HG03103 (cell line): ENCODE measurements at regions not wholly inside any gene's neighbourhood (a gene's known extent, or its start where the extent isn't known, plus 50 kb on each side); places are given as distances from the start of the nearest gene placed in this dataset.
A peak's percentile ranks its signal among the peaks of the same experiment; 100 is the strongest.

ENCODE experiments used
- ATAC-seq: cut with Tn5 transposase; IDR thresholded peaks from one replicate; pipeline ENCODE4 v1.9.1; 2021; ENCODE audit warnings: low read depth; ENCODE audit not compliant: unreplicated experiment

DNA sequence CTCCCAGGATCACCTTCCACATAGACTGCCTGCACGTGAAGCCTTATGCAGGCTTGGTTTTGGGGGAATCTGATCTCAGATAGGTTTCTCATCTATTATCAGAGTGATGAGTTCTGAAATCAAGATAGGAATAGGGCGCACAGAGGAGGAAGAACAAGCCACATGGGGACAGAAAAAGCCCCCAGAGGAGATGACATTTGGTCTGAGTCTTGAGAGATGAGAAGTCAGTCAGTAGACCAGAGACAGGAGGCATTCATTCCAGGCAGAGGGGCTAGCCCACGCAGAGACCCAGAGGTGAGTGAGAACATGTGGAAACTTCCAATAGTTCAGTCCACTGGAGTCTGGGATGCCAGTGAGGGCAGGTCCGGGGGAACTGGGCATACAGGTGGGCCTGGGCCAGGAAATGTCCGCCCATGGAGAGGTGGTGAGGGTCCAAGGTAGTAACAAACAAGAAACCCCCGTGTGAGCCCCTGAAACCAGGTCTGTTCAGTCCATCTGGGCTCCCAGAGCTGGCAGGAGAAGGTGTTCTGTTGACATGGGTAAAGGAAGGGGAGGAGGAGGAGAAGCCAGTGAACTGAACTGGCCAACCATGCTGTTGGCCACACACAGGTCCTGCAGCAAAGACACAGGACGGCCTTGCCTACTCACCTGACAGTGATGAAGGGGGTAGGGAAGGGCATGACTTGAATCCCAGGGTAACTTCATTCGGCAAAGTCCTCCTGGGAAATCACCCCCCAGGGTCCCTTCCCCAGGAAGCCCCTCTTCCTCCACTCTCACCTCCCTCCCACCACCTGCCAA lies 69.3 kb upstream of the SMNDC1 start:
- no peak for ATAC-seq

DNA sequence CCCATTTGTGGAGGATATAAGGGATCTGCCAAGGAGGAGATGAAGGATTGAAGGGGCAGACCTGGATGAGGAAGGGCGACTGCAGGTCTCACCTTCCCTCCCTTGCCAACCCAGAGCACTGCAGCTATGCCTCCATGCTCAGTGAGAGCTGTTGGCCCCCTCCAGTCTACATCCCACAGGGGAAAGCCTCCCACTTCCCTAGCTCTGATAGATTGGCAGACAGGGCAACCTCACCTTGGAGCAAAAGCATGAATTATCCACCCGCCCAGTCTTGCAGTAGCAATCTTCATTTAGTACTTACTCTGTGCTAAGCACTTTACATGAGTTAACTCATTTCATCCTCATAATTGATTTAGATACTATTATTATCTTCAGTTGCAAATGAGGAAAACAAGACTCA lies 70.4 kb upstream of the SMNDC1 start:
- ATAC-seq: no peak

GRCh38 chr10:110376021-110376766 lies 71.5 kb upstream of the SMNDC1 start:
- ATAC-seq: no peak

DNA sequence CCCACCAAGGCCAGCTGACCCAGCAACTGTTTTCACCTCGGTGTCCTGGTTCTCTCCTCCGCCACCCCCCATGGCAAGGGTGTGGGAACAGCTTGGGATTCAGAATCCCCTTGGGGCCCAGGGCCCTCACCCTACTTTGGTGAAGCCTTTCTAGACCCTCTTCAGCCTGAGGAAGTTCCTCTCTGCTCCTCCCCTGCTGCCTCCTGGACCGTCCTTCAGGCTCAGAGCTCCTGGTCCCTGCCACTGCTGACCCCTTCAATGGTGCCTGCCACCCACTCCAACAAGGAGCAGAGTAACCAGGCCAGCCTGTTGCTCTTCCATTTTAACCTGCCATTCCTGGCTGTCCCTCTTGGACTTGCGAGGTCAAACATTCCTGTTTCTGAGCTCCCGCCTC lies 72.0 kb upstream of the SMNDC1 start:
- ATAC-seq: no peak

GRCh38 chr10:110378006-110378405 lies 73.3 kb upstream of the SMNDC1 start:
- no peak for ATAC-seq

GRCh38 chr10:110378533-110379108 lies 73.9 kb upstream of the SMNDC1 start:
- no peak for ATAC-seq

DNA sequence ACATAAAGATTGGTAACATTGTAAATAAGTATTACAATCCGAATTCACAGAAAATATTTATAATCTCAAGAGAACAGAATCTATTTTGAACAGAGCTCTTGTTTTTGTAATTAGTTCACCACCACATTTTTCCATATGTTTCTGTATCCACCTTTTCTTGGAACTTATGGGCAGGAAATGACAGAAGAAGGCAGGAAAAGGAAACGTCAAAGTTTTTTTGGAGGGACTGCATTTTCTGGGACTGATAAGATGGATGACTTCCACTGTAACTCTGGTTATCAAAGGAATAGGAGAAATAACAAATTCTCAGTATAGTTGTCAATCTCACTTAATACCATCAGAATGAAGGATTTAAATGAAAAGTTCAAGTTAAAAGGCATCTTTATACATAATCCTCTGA lies 75.1 kb upstream of the SMNDC1 start:
- no peak for ATAC-seq

GRCh38 chr10:110380293-110380692 lies 75.6 kb upstream of the SMNDC1 start:
- ATAC-seq: no peak

- ATAC-seq: no peak
Measured at GRCh38 chr10:110382695-110383094, 78.0 kb upstream of the SMNDC1 start.

DNA sequence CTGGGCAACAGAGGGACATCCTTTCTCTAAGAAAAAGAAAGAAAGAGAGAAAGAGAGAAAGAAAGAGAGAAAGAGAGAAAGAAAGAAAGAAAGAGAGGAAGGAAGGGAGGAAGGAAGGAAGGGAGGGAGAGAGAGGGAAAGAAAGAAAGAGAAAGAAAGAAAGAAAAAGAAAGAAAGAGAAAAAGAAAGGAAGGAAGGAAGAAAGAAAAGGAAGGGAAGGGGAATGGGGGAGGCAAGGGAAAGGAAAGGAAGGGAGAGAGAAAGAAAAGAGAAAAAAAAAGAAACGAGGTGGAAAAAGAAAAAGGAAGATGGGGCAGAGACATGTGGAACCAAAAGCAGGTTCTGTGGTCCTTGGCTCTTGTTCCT lies 82.9 kb upstream of the SMNDC1 start:
- ATAC-seq: no peak

DNA sequence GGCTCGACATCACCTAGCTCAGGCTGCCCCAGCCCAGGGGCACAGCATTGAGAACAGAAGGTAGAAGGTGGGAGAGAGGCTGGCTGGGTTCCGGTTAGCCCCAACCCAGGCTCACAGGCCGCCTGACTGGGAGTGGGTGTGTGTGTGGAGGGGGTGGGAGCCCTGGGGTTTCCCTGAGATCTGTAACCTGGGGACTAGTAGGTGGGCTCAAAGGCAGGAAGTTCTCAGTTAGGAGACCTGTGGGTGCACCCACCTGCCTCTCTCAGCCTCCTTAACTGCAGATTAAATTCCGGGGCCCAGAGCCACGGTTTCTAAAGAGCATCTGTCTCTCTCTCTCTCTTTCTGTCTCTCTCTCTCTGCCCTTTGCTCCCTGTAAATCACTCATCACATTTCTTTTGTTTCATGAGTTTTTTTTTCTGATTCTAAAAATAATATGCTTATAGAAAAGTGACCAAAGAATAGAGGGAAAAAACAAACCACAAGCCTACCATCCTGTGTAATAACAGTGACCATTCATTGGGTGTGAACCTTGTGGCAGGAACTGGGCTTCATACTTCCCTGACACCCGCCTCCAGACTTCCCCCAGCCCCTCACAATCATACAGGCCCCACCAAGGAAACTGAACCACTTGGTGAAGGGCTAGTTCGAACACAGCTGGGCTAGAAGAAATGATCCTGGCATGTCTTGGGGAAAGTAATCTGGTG lies 83.4 kb upstream of the SMNDC1 start:
- ATAC-seq: peak; percentile 75

- peak; percentile 15 for ATAC-seq
Measured at GRCh38 chr10:110388687-110389052, 84.0 kb upstream of the SMNDC1 start.

- ATAC-seq: no peak
Measured at GRCh38 chr10:110389255-110389654, 84.5 kb upstream of the SMNDC1 start.

GRCh38 chr10:110391541-110391940 lies 86.8 kb upstream of the SMNDC1 start:
- ATAC-seq: no peak

DNA sequence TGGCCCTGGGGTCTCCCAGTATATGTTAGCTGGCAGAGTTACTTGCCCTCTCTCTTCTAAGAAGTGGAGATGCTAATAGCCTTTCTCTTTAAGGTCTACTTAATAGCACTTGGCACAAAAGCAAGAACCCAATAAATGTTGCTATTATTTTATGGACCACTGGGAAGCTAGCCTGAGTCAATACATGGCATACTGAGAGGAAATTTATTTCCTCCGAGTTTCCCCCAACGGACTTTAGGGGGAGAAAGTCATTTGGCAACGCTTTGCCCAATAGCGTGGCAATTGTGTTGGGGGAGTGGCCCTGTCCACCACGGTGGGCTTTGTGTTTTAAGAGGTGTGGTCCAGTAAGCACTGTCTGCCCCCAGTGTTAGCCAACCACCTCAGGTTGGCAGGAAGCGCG lies 87.4 kb upstream of the SMNDC1 start:
- ATAC-seq: no peak

DNA sequence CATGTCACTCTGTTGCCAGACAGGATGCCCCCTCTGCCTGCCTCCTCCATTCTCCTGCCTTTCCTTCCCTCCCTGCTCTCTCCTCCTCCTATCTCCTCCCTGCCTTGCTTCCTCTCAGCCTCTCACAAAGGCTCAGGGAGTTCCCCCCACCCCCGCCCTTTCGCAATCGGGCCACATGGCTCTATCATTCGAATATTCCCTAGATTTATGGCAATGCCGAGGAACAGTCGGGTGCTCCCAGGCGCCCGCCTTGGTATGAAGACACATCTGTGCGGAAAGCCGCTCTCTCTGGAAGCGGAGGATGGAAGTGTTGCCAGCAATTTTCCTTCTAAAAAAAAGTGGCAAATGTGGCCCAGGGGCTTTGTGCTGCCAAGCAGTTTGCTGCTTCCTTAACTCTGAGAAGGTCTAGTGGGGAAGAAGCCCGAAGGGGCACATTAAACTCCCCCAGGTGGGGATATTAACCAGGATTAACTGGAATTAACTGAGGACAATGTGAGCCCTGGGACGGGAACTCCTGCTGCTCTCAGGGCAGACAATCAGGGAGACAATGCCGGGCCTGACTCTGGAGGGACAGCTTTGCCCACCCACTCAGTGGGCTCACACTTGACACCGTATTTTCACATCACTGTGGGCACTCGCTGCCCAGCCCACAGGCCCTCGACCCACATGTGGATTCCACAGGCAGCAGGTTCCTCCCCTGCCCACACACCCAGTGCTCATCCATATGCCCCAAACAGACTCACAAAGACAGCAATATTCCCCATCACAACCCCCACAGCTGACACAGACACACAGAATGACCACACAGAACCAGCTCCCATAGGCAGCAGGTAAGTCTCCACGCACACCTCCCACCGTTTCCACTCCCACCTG lies 88.4 kb upstream of the SMNDC1 start:
- no peak for ATAC-seq

GRCh38 chr10:110393866-110394265 lies 89.1 kb upstream of the SMNDC1 start:
- no peak for ATAC-seq

- ATAC-seq: no peak
Measured at GRCh38 chr10:110394296-110394695, 89.6 kb upstream of the SMNDC1 start.

DNA sequence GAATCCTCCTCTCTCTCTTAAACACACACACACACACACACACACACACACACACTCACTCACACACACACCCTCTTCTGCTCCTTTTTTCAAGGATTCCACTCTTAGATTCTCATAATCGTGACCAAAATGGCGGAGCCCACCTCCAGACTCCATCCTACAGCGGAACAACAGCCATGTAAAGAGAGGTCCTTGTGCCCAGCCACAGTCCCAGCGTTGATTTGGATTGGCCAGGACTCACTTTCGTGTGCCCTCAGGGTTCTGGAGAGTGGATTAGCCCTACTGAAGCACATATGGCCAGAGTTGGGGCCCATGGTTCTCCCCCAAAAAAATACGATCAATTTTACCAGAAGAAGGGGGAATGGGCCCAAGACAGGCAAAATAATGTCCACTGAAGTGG lies 90.2 kb upstream of the SMNDC1 start:
- ATAC-seq: no peak
